GM19452 (cell line): ENCODE measurements at regions not wholly inside any gene's neighbourhood (a gene's known extent, or its start where the extent isn't known, plus 50 kb on each side); places are given as distances from the start of the nearest gene placed in this dataset.
A peak's percentile ranks its signal among the peaks of the same experiment; 100 is the strongest.

Source experiments
- ATAC-seq: cut with Tn5 transposase; IDR thresholded peaks from one replicate; pipeline ENCODE4 v1.9.1; 2021; ENCODE audit not compliant: unreplicated experiment

DNA sequence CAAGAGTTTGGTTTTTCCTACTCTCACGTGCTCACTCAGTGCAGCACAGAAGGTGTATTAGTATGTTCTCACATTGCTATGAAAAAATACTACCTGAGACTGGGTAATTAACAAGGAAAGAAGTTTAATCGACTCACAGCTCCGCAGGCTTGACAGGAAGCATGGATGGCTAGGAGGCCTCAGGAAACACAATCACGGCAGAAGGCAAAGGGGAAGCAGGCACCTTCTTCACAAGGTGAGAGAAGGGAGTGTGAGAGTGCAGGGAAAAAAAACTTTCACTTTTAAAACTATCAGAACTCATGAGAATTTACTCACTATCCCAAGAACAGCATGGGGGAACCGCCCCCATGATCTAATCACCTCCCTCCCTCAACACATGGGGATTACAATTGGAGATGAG lies 185.8 kb upstream of the TMPO start:
- no peak for ATAC-seq

DNA sequence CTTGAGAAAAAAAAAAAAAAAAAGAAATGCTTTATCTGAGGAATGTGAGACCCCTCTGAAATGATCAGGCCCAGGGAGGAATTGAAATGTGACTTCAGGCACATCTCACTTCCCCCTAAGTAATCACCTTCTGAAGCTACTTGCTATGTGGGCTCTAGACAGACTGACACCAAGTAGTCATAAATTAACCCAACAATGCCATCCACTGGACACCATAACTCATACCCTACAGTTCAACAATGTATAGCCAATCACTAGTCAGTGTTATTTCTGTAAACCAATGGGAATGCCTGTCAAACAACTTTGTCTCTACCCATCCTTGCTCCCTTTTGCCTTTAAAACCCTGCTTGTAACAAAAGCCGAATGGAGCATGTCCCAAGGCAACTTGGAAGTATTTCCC lies 182.7 kb upstream of the TMPO start:
- peak; percentile 59 for ATAC-seq

DNA sequence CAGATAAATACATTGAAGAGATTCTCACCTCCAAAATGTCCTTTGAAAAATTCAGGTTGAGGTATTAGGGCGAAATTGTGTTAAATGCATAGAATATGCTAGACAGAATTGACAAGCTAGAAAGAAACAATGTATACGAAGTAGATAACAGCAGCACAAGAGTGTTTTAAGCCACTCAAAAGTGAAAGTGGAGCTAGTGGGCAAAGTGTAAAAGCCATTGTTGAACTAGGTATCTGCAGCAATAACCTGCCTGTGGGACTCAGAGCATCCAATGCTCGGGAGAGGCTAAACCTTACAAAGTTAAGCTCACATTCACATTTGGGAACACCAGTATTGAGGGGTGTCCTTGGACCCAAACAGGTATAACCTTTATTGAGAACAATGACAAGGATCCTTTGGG lies 180.6 kb upstream of the TMPO start:
- ATAC-seq = no peak

DNA sequence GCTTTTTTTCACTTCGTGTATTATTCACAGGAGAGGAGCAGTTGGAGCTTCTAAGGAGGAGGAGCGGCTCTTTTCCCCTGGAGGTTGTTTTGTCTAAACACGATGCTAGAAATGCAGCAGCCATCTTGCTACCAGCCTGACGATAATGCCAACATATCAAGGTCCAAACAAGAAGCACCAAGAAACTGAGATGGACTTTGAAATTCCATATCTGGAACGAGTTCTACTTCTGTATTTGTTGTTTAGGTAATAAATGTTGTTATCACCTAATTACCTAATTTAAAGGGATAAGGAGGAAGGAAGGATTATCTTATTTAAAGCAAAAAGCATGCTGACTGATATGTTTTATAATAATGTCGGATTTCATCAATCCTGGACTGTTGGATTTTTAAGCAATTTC lies 174.4 kb upstream of the TMPO start:
- ATAC-seq = no peak

DNA sequence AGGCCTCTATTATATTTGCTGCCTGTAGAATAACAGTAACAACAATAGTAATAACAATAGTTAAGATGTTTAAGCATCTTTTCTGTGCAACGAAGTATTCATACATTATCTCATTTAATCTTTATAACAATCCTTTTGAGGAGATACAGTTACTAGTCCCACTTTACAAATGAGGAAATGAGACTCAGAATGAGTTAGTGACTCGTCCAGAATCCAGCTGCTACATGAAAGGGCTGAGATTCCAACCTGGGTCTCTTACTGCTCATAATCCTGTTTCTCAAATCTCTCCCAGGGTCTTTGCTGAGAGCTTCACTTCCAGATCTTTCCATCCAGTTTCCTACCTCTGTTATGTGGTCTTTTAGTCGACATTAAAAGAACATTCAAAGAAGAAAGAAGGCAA lies 173.7 kb upstream of the TMPO start:
- ATAC-seq = no peak

DNA sequence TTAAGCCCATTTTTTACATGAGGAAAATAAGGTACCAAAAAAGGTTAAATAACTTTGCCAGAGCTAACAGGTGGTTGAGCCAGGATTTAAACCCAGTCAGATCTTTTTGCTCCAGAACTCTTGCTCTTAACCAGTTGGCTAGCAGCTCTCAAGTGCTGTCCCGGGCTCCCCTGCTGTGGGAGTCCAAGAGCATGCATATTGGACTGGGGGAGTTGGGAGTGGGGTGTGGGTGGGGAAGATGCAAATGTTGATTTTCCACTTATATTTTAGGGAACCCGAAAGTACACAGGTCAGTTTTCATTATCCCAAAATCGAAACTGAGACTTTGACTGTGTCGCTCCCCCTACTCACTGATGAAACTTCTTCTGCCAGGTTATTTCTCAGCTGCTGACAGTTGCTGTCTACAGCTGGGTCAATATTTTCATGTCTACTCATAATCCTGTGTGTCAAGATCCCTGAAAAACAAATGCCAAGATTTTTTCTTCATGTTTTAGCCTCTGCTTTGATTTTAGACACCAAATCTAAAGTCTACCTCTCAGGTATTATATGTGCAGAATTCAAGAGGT lies 172.3 kb upstream of the TMPO start:
- no peak for ATAC-seq

DNA sequence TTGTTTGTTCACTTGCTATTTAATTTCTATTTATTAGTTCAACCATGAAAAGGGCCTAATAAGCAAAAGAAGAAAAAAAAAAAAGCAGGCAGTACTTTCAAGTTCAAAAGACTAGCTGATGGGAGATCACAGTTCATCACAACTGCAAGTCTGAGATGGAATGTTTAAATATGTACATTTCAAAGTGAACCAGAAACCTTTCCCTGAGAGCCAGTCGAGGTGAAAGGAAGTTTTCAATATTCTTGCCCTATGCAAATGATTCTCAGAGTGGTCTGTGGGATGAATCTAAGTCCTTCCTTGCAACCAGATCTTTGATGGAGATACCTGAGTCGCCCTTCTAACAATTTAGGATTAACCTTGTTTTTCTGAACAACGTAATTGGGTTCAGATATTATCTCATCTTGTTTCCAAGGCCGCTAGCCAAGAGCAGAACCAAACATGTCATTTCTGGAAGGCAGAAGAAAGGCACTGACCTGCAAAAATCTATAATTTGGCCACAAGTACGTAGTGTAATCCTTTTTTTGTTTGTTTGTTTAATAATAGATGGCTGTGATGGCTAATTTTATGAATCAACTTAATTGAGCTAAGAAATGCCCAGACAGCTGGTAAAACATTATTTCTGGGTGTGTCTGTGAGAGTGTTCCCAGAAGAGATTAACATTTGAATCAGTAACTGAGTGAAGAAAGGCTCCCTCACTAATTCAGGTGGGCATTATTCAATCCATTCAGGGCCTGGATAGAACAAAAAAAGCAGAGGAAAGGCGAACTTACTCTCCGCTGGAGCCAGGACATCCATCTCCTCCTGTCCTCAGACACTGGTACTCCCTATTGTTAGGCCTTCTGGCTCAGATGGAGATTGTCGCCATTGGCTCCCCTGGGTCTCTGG lies 171.1 kb upstream of the TMPO start:
- no peak for ATAC-seq

DNA sequence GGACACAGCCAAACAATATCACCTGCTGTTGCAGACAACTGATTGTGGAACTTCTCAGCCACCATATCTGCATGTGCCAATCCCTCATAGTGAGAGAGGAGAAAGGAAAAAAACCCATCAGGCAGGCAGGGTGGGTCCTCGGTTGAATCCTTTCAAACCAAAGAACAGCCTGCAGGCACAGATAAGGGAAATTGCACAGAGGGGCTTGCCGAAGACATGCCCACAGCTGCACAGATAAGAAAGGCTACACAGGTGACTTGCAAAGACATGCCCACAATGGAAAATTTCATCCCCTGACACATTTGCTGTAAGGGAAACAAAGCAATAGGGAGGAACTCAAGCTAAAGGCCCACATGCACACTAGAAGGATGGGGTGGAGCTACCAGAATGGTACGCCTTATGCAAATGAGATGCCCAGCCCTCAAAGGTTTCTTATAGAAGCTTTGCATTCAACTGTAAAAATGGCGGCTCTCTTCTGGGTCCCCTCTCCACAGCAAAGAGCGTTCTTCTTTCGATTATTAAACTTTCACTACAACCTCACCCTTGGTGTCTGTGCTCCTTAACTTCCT lies 170.0 kb upstream of the TMPO start:
- no peak for ATAC-seq

DNA sequence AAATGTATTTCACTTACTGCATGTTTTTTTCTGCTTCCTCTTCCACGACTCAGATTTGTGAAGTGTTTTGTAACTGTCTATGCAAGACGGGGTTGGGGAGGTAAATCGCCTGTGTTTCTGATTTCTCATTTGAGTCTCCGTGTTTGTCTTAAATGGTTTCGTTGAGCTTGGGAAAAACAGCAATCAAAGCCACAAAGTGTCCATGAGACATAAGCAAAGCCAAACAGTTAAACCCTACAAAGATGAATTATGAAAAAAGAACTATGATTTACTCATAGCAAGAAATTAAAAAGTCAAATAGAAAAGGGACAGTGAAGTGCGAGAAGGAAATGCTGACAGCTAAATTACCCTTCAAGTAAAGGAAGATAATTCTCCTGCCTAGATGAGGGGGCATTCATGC lies 164.3 kb upstream of the TMPO start:
- ATAC-seq = no peak

DNA sequence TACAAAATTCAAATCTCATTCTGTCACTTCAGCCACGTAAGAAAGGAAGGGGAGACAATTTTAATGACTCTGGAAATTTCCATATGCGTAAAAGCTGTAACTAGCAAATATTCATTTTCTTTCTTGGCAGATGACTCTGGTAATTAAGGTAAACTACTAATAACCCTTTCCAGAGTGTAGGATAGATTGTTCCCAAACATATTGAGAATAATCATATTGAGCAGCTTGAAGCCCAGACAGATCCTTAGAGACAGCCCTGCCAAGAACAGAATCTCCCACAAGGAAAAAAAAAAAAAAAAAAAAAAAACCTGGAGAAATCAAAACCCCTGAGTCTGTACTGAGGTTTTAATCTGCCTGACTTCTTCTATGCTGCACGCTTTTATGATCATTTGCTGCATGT lies 163.6 kb upstream of the TMPO start:
- no peak for ATAC-seq

DNA sequence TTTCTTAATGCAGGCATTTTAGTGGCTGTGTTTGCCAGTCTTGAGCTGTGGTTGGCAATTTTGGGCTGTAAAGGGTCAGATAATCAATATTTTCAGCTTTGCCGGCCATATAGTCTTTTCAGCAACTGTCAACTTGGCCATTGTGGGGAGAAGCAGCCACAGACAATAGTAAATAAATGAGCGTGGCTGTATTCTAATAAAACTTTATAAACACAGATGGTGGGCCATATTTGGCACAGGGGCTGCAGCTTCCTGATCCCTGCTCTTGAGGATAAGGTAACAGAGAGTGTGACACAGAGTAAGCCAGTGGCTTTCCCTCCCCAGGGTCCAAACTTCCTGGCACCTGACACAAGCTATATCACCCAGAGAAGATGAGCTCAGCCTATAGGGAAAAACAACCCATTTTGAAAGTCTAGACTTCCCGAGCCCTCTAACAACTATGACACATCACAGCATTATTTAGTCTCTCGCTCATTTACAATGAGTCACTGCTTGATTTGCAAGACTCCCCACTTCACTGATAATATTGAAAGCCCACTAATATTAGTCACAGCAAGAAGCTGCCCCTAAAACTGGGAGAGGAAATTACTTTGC lies 163.1 kb upstream of the TMPO start:
- ATAC-seq = no peak

DNA sequence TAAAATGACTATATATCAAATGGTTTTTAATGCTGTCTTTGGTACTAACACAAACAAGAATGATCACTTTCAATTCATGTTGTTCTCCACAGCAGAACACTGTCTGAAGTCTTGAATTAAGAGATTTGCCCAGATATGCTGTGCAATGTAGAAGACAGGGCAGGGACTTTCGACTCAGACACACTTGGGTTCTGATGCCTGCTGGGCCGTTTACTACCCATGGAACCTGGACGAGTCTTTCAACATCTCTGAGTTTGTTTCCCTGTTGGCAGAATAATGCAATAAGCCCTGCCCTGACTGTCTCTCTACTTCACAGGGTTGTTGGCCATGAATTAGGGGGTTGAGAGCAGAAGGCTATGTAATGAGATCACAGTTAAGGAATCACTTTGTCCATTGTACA lies 162.6 kb upstream of the TMPO start:
- no peak for ATAC-seq

DNA sequence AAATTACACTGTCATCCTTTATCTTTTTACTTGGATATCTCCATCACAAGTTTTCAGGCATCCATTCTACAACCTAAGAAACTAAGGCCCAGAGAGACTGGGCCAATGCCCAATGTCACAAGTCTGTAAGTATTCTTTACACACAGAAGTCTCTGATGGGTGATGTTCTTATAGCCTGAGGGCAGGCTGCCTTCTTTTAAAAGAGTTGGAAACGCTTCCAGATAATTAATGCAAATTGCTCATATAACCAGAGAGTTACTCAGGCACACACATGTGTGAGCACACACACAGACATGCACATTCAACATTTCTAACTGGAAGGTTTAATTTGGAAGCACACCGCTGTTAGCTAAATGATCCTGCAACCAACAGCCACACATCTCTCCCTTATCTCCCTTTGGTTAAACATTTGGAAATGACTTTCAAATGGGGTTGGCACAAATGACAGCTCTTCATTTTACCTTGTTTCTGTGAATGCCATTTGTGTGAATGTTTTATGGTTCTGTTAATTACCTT lies 160.8 kb upstream of the TMPO start:
- ATAC-seq = no peak

DNA sequence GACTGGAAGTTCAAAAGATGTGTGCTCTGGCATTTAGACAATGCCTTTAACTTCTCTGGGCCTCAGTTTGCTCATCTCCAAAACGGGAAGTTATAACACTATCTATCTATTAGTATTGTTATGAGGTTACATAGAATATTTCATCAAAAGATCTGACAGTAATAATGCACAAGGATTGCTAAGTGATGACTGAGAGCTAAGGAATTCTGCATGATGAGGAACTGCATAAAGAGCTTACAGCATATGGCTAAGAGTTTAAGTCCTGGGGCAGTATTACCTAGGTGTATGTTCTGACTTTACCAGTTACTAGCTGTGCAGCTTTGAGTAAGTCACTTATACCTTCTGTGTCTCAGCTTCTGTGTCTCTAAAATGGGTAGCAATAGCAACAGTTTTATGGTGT lies 160.1 kb upstream of the TMPO start:
- ATAC-seq = no peak

DNA sequence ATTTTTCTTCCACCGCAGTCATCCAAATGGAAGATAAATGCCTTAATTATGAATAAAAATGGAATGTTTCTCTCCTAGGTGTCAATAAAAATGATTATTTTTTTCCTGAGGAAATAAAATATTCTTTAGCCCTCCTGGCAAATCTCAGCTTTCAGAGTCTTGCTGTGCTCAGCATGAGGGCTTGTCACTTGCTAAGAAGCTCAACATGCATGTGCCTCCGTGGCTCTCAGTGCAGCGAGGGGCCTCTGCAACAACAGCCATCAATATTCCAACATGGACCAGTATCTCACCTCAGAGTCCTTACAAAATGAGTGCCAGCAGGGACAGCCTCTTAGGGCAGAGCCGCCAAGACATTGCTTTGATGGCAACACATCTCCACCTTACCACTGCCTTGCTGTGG lies 159.5 kb upstream of the TMPO start:
- ATAC-seq = no peak

DNA sequence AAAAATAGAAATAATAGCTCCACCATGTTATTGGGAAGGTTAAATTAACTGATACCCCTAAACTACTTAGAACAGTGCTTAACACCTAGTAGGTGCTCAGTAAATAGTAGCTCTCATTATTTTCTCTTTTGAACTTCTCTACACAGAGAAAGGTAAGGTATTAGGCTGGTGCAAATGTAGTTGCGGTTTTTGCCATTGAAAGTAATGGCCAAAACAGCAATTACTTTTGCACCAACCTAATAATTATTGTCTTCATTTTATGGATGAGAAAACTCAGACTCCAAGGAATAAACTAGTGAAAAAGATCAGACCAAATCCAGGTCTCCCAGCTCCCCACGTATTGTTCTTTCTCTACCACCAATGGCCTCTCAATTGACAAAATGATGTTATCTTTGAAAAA lies 157.2 kb upstream of the TMPO start:
- no peak for ATAC-seq

DNA sequence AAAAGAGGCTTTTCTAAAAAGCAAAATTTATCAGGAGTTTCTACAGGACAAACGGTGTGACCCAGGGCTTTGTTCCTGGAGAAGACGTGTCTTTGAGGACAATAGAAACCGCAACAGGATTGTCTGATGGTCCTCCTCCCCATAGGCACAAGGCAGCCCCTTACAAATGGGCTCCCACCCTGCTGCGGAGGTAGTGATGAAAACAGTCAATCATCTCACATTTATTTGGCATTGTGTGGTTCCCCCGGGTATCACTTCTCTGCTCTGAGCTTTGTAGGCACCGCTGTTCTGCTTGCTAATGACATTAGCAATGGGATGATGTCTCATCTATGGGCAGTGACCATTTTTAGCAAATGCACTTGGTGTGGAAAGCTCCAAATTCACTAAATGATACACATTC lies 155.5 kb upstream of the TMPO start:
- no peak for ATAC-seq

DNA sequence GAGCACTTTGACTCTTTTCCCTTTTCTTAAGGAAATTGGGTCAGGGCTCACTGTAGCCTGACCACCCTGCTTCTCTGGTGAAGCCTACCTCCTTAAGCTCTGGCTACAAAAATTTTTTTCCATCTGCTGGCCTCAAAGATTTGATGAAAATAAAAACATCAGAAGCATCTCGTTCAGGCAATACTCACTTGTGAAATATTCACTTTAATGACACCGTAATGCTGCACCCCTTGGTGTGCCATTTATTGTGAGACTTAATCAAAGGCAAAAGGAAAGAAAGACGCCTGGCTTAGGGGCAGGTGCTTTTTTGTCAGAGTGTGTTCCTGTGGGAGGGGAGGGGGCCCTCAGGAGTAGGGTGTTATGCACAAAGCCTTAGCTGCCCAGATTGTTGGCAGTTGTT lies 155.0 kb upstream of the TMPO start:
- ATAC-seq = no peak

DNA sequence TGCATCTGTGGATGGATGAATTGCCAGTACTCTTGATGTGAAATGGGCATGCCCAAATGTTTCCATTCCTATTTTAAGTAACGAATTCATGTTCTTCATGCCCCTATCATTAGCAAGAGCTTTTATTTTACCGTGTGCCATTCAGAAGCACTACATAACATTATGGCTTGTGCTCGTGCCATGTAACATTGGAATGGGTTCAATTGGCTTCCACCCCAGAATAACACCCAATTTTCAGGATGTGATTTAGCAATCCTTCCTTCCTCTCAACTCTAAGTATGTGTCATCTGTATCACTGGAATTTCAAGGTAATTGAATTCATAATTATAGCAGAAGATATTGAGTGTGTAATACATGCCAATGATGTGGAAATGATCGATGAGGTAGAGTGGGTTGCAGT lies 145.8 kb upstream of the TMPO start:
- ATAC-seq = no peak

DNA sequence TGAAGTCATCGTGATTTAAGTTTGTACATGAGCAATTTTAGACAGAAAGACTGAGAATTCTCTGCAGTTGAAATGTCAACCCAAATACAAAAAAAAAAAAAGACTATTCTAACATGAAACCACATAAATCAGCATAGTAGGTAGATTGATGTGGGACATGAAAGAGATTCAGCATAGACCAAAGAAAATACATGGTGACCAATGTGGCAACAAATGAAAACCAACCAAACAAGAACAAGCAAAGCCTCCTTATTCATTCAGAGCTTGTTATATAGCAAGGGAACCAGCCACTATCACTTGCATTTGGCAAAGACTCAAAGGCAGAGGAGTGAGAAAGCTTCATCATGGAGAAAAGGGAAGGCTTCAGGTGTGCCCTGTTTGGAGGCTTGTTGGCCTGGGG lies 144.4 kb upstream of the TMPO start:
- no peak for ATAC-seq

DNA sequence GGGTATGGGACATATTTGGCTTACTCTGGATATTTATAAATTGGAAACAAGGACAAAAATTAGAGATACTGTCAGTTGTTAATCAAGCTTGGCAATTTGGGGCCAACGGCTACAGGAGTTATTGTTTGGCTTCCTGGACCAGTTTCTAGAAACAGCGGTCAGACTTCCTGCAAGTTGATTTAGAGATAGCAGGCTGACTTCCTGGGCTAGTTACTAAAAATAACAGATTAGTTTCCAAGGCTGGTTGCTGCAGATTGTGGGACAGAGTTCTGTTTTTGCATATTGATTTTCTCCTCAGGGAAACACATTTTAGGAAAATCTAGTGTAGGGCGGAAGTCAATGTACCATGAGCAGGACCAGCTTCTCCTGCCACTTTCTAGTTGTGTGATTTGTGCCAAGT lies 144.0 kb upstream of the TMPO start:
- ATAC-seq = no peak
